ENCODE measurements at regions not wholly inside any gene's neighbourhood (a gene's known extent, or its start where the extent isn't known, plus 50 kb on each side); places are given as distances from the start of the nearest gene placed in this dataset.

DNA sequence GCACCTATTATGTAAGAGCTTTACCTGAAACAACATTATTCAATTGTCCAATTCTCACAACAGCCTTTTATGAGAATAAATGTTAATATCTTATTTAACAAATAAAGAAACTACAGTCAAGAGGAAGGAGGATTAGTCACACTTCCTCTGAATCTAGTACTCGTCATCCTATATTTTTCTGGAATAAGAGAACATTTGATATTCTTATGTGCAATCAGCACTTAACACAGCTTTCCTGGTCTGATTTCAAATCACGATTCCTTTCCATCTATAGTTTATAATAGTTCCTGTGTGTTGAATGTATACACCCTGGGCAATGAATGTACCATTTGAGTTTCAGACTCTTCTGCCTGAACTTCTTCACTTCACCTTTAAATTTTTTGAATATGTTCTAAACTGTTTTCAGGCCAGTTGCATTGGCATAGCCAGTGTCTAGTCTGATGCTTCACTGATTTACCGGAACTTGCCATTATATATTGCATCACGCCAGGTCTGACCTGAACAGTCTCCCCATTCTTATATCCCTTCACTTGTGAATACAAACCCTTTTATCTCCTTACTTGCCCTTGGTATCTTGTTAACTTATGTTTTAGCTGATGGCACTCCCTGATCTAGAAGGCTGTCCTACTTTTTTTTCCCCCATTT, 698.3 kb downstream of the MAT2B start:
- TF ChIP-seq, protein P1, sequence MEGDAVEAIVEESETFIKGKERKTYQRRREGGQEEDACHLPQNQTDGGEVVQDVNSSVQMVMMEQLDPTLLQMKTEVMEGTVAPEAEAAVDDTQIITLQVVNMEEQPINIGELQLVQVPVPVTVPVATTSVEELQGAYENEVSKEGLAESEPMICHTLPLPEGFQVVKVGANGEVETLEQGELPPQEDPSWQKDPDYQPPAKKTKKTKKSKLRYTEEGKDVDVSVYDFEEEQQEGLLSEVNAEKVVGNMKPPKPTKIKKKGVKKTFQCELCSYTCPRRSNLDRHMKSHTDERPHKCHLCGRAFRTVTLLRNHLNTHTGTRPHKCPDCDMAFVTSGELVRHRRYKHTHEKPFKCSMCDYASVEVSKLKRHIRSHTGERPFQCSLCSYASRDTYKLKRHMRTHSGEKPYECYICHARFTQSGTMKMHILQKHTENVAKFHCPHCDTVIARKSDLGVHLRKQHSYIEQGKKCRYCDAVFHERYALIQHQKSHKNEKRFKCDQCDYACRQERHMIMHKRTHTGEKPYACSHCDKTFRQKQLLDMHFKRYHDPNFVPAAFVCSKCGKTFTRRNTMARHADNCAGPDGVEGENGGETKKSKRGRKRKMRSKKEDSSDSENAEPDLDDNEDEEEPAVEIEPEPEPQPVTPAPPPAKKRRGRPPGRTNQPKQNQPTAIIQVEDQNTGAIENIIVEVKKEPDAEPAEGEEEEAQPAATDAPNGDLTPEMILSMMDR (IDR thresholded peaks at IDR 0.05; ENCODE audit: unreplicated experiment): no peak
- Mint-ChIP-seq H3K9me3 (ENCODE audit: unreplicated experiment) (peaks cover 6% of the 10 kb centered on the region), H3K36me3 (ENCODE audit: insufficient read depth, unreplicated experiment) (no peaks in the 10 kb centered on the region), H3K27ac (ENCODE audit: low read depth, unreplicated experiment) (peak overlapping the region; percentile 92), H3K4me3 (ENCODE audit: unreplicated experiment) (no peak overlapping the region), H3K4me1 (ENCODE audit: insufficient read depth, unreplicated experiment) (peaks cover 47% of the 10 kb centered on the region), H3K27me3 (ENCODE audit: insufficient read depth, unreplicated experiment) (no peaks in the 10 kb centered on the region)
- peak; percentile 76 for DNase-seq (ENCODE audit: unreplicated experiment)
- CTCF ChIA-PET: interaction anchor here (0.6 to 1.4 kb wide), 2 partner anchors 509 to 633 kb away, joined by 3 to 4 read pairs; no protein-coding TSS in a partner anchor
- TSS peak; percentile 96 for BruUV-seq (replicated peaks)
- POLR2A ChIA-PET: interaction anchor here (0.7 to 1.2 kb wide), 3 partner anchors 13 to 329 kb away, joined by 3 to 6 read pairs (median 4); no protein-coding TSS in a partner anchor
- intact Hi-C loops (cut with micrococcal nuclease): loop anchor here (1.0 kb wide), 1 partner anchor 32 kb away; no protein-coding TSS in a partner anchor

DNA sequence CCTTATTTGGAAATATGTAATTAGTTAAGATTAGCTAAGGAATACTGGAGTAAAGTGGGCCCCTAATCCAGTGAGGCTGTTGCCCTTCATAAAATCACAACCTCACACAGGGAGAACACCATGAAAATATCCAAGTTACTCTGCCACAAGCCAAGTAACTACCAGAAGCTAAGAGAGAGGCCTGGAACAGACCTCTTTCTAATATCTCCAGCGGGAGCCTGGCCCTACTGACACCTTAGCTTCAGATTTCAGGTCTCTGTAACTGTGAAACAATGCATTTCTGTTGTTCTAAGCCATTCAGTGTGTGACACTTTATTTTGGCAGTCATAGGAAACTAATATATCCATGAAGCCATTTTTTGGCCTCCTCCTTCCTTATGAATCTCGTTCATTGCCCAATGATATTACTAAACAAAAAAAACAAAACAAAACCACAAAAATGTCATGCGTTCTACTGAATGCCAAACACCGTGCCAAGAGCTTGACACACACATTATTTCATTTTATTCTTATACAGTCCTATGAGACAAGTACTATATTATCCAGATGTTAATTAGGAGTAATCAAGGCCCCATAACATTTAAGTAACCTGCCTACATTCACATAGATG, 699.0 kb downstream of the MAT2B start:
- DNase-seq (ENCODE audit: unreplicated experiment): peak; percentile 95
- peak overlapping the region; percentile 92 for H3K27ac Mint-ChIP-seq (ENCODE audit: low read depth, unreplicated experiment)
- TF ChIP-seq, protein P1 (IDR thresholded peaks at IDR 0.05; ENCODE audit: unreplicated experiment): no peak
- H3K4me3 Mint-ChIP-seq (ENCODE audit: unreplicated experiment): no peak overlapping the region
- peaks cover 6% of the 10 kb centered on the region for H3K9me3 Mint-ChIP-seq (ENCODE audit: unreplicated experiment)
- no peaks in the 10 kb centered on the region for H3K27me3 Mint-ChIP-seq (ENCODE audit: insufficient read depth, unreplicated experiment)
- BruUV-seq (replicated peaks): no TSS peak
- H3K36me3 Mint-ChIP-seq (ENCODE audit: insufficient read depth, unreplicated experiment): no peaks in the 10 kb centered on the region
- intact Hi-C loops (cut with micrococcal nuclease): loop anchor here (1.0 kb wide), 1 partner anchor 31 kb away; no protein-coding TSS in a partner anchor
- POLR2A ChIA-PET: interaction anchor here (0.5 to 1.2 kb wide), 9 partner anchors 10 to 1099 kb away, joined by 3 to 6 read pairs (median 3); no protein-coding TSS in a partner anchor
- H3K4me1 Mint-ChIP-seq (ENCODE audit: insufficient read depth, unreplicated experiment): peaks cover 47% of the 10 kb centered on the region
- CTCF ChIA-PET: interaction anchor here (0.5 to 1.4 kb wide), 5 partner anchors 14 to 694 kb away, joined by 3 to 6 read pairs (median 4); no protein-coding TSS in a partner anchor

DNA sequence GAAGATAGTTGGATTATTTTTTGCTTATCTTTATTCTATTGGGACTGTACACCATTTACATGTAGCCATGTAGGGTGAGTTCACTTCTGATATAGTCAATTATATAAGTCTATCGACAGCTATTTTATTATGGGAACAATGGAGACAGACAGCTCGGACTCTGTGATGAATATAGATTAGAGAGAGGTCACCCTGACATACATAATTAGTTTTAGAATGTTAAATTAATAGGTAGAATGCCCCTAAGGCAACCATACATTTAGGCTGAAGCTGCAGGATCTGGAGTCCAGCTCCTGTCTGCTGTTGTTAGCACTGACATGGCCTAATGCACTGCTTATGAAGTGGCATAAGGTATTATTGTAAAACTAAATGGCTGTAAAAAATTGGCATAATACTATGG, 700.8 kb downstream of the MAT2B start:
- no TSS peak for BruUV-seq (replicated peaks)
- Mint-ChIP-seq H3K9me3 (ENCODE audit: unreplicated experiment) (peaks cover 6% of the 10 kb centered on the region), H3K4me3 (ENCODE audit: unreplicated experiment) (no peak overlapping the region), H3K27ac (ENCODE audit: low read depth, unreplicated experiment) (no peak overlapping the region), H3K27me3 (ENCODE audit: insufficient read depth, unreplicated experiment) (no peaks in the 10 kb centered on the region), H3K36me3 (ENCODE audit: insufficient read depth, unreplicated experiment) (no peaks in the 10 kb centered on the region), H3K4me1 (ENCODE audit: insufficient read depth, unreplicated experiment) (peaks cover 47% of the 10 kb centered on the region)
- POLR2A ChIA-PET: interaction anchor here (0.8 to 1.5 kb wide), 2 partner anchors 10 to 125 kb away, joined by 3 read pairs; no protein-coding TSS in a partner anchor
- CTCF ChIA-PET: interaction anchor here (0.7 kb wide), 1 partner anchor 9 kb away, joined by 4 read pairs; no protein-coding TSS in a partner anchor
- no peak for DNase-seq (ENCODE audit: unreplicated experiment)
- TF ChIP-seq, protein P1 (IDR thresholded peaks at IDR 0.05; ENCODE audit: unreplicated experiment): no peak
- intact Hi-C loops (cut with micrococcal nuclease): no loop called here

DNA sequence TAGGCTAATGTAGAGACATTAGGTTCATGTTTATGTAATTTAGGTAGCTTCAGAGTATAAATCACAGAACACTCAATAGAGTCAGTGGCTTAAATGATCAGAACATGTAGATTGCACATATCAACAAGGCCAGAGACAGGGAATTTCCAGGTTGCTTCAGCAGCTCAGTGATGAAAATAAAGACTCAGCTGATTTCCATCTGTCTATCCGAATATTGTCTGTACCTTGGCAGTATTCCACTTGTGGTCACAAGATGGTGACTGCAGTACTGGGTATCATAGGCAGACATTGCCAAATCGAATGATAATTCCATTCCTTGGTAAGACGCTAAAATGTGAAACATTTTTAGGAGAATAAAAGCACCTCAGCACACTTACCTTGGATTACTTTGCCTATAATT, 702.2 kb downstream of the MAT2B start:
- intact Hi-C loops (cut with micrococcal nuclease): no loop called here
- peak overlapping the region; percentile 8 for H3K27ac Mint-ChIP-seq (ENCODE audit: low read depth, unreplicated experiment)
- BruUV-seq (replicated peaks): no TSS peak
- no peaks in the 10 kb centered on the region for H3K36me3 Mint-ChIP-seq (ENCODE audit: insufficient read depth, unreplicated experiment)
- peak; percentile 62 for DNase-seq (ENCODE audit: unreplicated experiment)
- H3K4me1 Mint-ChIP-seq (ENCODE audit: insufficient read depth, unreplicated experiment): peaks cover 39% of the 10 kb centered on the region
- no peak overlapping the region for H3K4me3 Mint-ChIP-seq (ENCODE audit: unreplicated experiment)
- H3K9me3 Mint-ChIP-seq (ENCODE audit: unreplicated experiment): peaks cover 6% of the 10 kb centered on the region
- H3K27me3 Mint-ChIP-seq (ENCODE audit: insufficient read depth, unreplicated experiment): no peaks in the 10 kb centered on the region
- ChIA-PET CTCF (interaction anchor here (0.6 to 0.9 kb wide), 4 partner anchors 9 to 296 kb away, joined by 3 to 4 read pairs (median 4); no protein-coding TSS in a partner anchor), POLR2A (interaction anchor here (0.8 to 1.5 kb wide), 3 partner anchors 9 to 17 kb away, joined by 3 read pairs; no protein-coding TSS in a partner anchor)
- TF ChIP-seq, protein P1 (IDR thresholded peaks at IDR 0.05; ENCODE audit: unreplicated experiment): no peak

Measured in MCF 10A (cell line).